Mesenchymal stem cell (in vitro differentiated cells and primary cell): ENCODE measurements at regions not wholly inside any gene's neighbourhood (a gene's known extent, or its start where the extent isn't known, plus 50 kb on each side); places are given as distances from the start of the nearest gene placed in this dataset. TPM values are rescaled to one million over a fixed set of nuclear protein-coding genes. Genes with fewer than 3 reads are reported as not detected.

Source experiments
- DNase-seq: peaks from one replicate; pipeline ENCODE4 v3.0.0-alpha.2; 2013
- H2AFZ ChIP-seq: one replicate; pipeline ENCODE4 v1.6.1; 2013; ENCODE audit warnings: low read depth, mild to moderate bottlenecking, control low read depth, inconsistent platforms, low read length, moderate library complexity
- H2AK5ac ChIP-seq: 2 replicates; pipeline ENCODE4 v1.6.1; 2013; ENCODE audit warnings: low read length, moderate library complexity, mild to moderate bottlenecking, inconsistent platforms; ENCODE audit not compliant: severe bottlenecking
- H2BK120ac ChIP-seq: one replicate; pipeline ENCODE4 v1.6.1; 2013; ENCODE audit warnings: low read depth, mild to moderate bottlenecking, inconsistent platforms, low read length, moderate library complexity
- H2BK12ac ChIP-seq, 2 experiments: one replicate each; pipeline ENCODE4 v1.6.1; 2013; ENCODE audit warnings: inconsistent platforms in 2 of 2, low read length in 2 of 2, mild to moderate bottlenecking in 2 of 2, moderate library complexity in 2 of 2, control low read depth in 1 of 2
- H2BK15ac ChIP-seq: one replicate; pipeline ENCODE4 v1.6.1; 2013; ENCODE audit warnings: mild to moderate bottlenecking, low read depth, inconsistent platforms; ENCODE audit not compliant: poor library complexity, severe bottlenecking
- H2BK5ac ChIP-seq: 2 replicates; pipeline ENCODE4 v1.6.1; 2013; ENCODE audit warnings: low read depth, mild to moderate bottlenecking, low read length, control low read depth, inconsistent platforms; ENCODE audit not compliant: poor library complexity, severe bottlenecking
- H3K14ac ChIP-seq, 2 experiments: one replicate each; pipeline ENCODE4 v1.6.1; 2013; ENCODE audit warnings: inconsistent platforms in 2 of 2, low read length in 2 of 2, control low read depth in 1 of 2, mild to moderate bottlenecking in 1 of 2, moderate library complexity in 1 of 2
- H3K18ac ChIP-seq, 2 experiments: one replicate each; pipeline ENCODE4 v1.6.1; 2013; ENCODE audit warnings: inconsistent platforms in 2 of 2, low read length in 2 of 2, control low read depth in 1 of 2, low read depth in 1 of 2, mild to moderate bottlenecking in 1 of 2
- H3K23ac ChIP-seq, 2 experiments: one replicate each; pipeline ENCODE4 v1.6.1; 2013; ENCODE audit warnings: inconsistent platforms in 2 of 2, low read length in 2 of 2, mild to moderate bottlenecking in 2 of 2, moderate library complexity in 2 of 2, control low read depth in 1 of 2
- H3K27ac ChIP-seq: 2 replicates; pipeline ENCODE4 v1.5.1; 2013; ENCODE audit warnings: mild to moderate bottlenecking, moderate library complexity, low read length, control low read depth, inconsistent platforms; ENCODE audit not compliant: poor library complexity, severe bottlenecking
- H3K27me3 ChIP-seq, 2 experiments: 2 replicates each; pipeline versions ENCODE4 v1.6.1 to v1.7.0; 2013; ENCODE audit warnings: low read length in 2 of 2, mild to moderate bottlenecking in 2 of 2, moderate library complexity in 2 of 2, control low read depth in 1 of 2, inconsistent platforms in 1 of 2; ENCODE audit not compliant: control insufficient read depth in 1 of 2, insufficient read depth in 1 of 2
- H3K36me3 ChIP-seq, 2 experiments: 2 replicates each; pipeline versions ENCODE4 v1.6.1 to v1.7.0; 2013; ENCODE audit warnings: low read length in 2 of 2, control low read depth in 1 of 2, inconsistent platforms in 1 of 2, low read depth in 1 of 2, mild to moderate bottlenecking in 1 of 2; ENCODE audit not compliant: insufficient read depth in 2 of 2, control insufficient read depth in 1 of 2
- H3K4ac ChIP-seq, 2 experiments: one replicate each; pipeline ENCODE4 v1.6.1; 2013; ENCODE audit warnings: inconsistent platforms in 2 of 2, low read length in 2 of 2, mild to moderate bottlenecking in 2 of 2, moderate library complexity in 2 of 2, control low read depth in 1 of 2, low read depth in 1 of 2
- H3K4me1 ChIP-seq: 2 replicates; pipeline ENCODE4 v1.6.1; 2013; ENCODE audit warnings: low read depth, low read length, control low read depth; ENCODE audit not compliant: control insufficient read depth, insufficient read depth
- H3K4me2 ChIP-seq: 2 replicates; pipeline ENCODE4 v1.6.1; 2013; ENCODE audit warnings: low read length, mild to moderate bottlenecking, inconsistent platforms; ENCODE audit not compliant: poor library complexity, severe bottlenecking
- H3K4me3 ChIP-seq, 2 experiments: 2 replicates each; pipeline versions ENCODE4 v1.5.1 to v1.7.0; 2013; ENCODE audit warnings: low read length in 2 of 2, mild to moderate bottlenecking in 2 of 2, control low read depth in 1 of 2, low read depth in 1 of 2; ENCODE audit not compliant: insufficient read depth in 1 of 2
- H3K79me1 ChIP-seq: replicated peaks from 2 replicates; pipeline ENCODE4 v1.6.1; 2013; ENCODE audit warnings: mild to moderate bottlenecking, control low read depth, low read length, inconsistent platforms; ENCODE audit not compliant: poor library complexity, severe bottlenecking
- H3K9ac ChIP-seq: 2 replicates; pipeline ENCODE4 v1.7.0; 2013; ENCODE audit warnings: mild to moderate bottlenecking, low read length, moderate library complexity
- H3K9me3 ChIP-seq: 2 replicates; pipeline ENCODE4 v1.7.0; 2013; ENCODE audit warnings: mild to moderate bottlenecking, low read length; ENCODE audit not compliant: control insufficient read depth
- H4K8ac ChIP-seq: one replicate; pipeline ENCODE4 v1.6.1; 2013; ENCODE audit warnings: inconsistent platforms, mild to moderate bottlenecking, low read length, moderate library complexity
- H4K91ac ChIP-seq: one replicate; pipeline ENCODE4 v1.6.1; 2013; ENCODE audit warnings: mild to moderate bottlenecking, low read length, inconsistent platforms
- WGBS: methylation state at CpG from one replicate; pipeline ENCODE4 v1.1.7; 2013; ENCODE audit warnings: mixed read lengths; 5-methylcytosine and 5-hydroxymethylcytosine counted together
- small RNA-seq: library from polyadenylated mRNA; stranded (forward); fragments of <200 nt; extraction: miRNeasy Mini kit (QIAGEN cat#:217004); gene quantifications from one replicate; pipeline ENCODE3, GENCODE V24; 2013; ENCODE audit warnings: low read depth

DNA sequence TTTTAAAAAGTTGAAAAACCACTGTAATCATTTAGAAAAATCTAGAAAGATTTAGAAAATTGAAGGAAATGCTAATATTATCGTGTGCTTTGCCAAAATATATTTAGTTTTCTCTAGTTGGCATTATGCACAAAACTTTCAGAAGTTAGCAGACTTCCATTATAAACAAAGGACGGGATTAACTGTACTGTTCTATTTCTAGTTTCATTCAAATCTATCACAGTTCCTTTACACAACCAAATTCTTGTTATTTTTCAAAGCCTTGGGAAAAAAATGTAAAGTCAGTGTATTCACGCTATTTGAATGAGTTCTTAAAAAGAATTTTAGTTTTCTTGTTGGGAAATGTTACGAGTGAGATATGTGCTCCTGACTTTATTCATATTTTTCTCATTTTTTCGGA lies 277.8 kb downstream of the LMO7 start:
- H3K4ac ChIP-seq, result no peak overlapping the region

GRCh38 chr13:75910591-75910990 lies 274.5 kb downstream of the LMO7 start:
- Histone ChIP-seq H2BK120ac (no peak overlapping the region), H3K23ac (no peak overlapping the region), H3K9me3 (no peaks in the 10 kb centered on the region), H3K4me1 (no peaks in the 10 kb centered on the region), H2AK5ac (no peak overlapping the region), H4K91ac (no peak overlapping the region), H3K9ac (no peak overlapping the region), H3K79me1 (no peaks in the 10 kb centered on the region), H4K8ac (no peak overlapping the region), H2BK12ac (no peak overlapping the region), H3K36me3 (no peaks in the 10 kb centered on the region), H3K27me3 (no peaks in the 10 kb centered on the region), H3K4me2 (no peak overlapping the region), H3K14ac (peak overlapping the region in 1 of 2 experiments; percentile 55), H2AFZ (no peak overlapping the region), H3K4me3 (no peak overlapping the region), H2BK5ac (no peak overlapping the region), H3K4ac (no peak overlapping the region), H3K18ac (no peak overlapping the region), H2BK15ac (peak overlapping the region; percentile 63), H3K27ac (no peak overlapping the region)
- DNase-seq, result no peak
- 94% methylated on average over 1 of the region's 2 CpGs for WGBS

More for the DNA sequence above, 277.8 kb downstream of the LMO7 start:
- no peak overlapping the region for H3K4me3 ChIP-seq
- H3K9me3 ChIP-seq, result no peaks in the 10 kb centered on the region
- no peak overlapping the region for H4K8ac ChIP-seq
- 95% methylated on average over 3 of the region's 5 CpGs for WGBS
- H2BK12ac ChIP-seq, result no peak overlapping the region
- H2AK5ac ChIP-seq, result no peak overlapping the region
- no peak overlapping the region for H3K14ac ChIP-seq
- no peaks in the 10 kb centered on the region for H3K79me1 ChIP-seq
- no peak for DNase-seq
- no peak overlapping the region for H3K18ac ChIP-seq
- H3K36me3 ChIP-seq, result no peaks in the 10 kb centered on the region
- H2BK120ac ChIP-seq, result no peak overlapping the region
- H3K27ac ChIP-seq, result no peak overlapping the region
- no peak overlapping the region for H2BK15ac ChIP-seq
- H3K4me2 ChIP-seq, result no peak overlapping the region
- no peak overlapping the region for H4K91ac ChIP-seq
- no peaks in the 10 kb centered on the region for H3K4me1 ChIP-seq
- H2BK5ac ChIP-seq, result no peak overlapping the region
- no peaks in the 10 kb centered on the region for H3K27me3 ChIP-seq
- H2AFZ ChIP-seq, result no peak overlapping the region
- no peak overlapping the region for H3K9ac ChIP-seq
- H3K23ac ChIP-seq, result no peak overlapping the region

Small RNA genes in the stretch of these regions (small RNA-seq; reads per million reads assigned to genes)
- not detected for gene RN7SL571P
